K562 (cell line): ENCODE measurements at regions not wholly inside any gene's neighbourhood (a gene's known extent, or its start where the extent isn't known, plus 50 kb on each side); places are given as distances from the start of the nearest gene placed in this dataset.

Source experiments
- POLR2A ChIP-seq: fragments of 450-650 bp; conservative IDR thresholded peaks from 2 replicates; pipeline ENCODE4 v1.6.1; 2016
- POU5F1 ChIP-seq: fragments of 150-350 bp; IDR thresholded peaks from 2 replicates; pipeline ENCODE4 v1.6.1; 2014; ENCODE audit warnings: borderline replicate concordance, low read length, low read depth, mild to moderate bottlenecking; ENCODE audit not compliant: partially characterized antibody
- SMARCA4 ChIP-seq: fragments of 450-650 bp; IDR thresholded peaks from 2 replicates; pipeline ENCODE4 v1.6.1; 2016
- ZNF124 ChIP-seq: sonication (generic); formaldehyde crosslinking; IDR thresholded peaks from 2 replicates; pipeline ENCODE4 v1.8.1; 2022; ENCODE audit warnings: missing genetic modification reagents
- ZNF589 ChIP-seq: fragments of 200-800 bp; sonication (Bioruptor generic); IDR thresholded peaks from 2 replicates; pipeline ENCODE4 v1.6.1; 2016; ENCODE audit warnings: low read depth, missing genetic modification characterization, missing compliant biosample characterization
- TF ChIP-seq, protein P1 (sequence below), 2 experiments: fragments of 450-650 bp in 1 of 2; IDR thresholded peaks; 2 replicates each; pipeline ENCODE4 v1.6.1; 2011 to 2017; ENCODE audit warnings: low read depth in 2 of 2, antibody characterized with exemption in 1 of 2, borderline replicate concordance in 1 of 2, low read length in 1 of 2, mild to moderate bottlenecking in 1 of 2, mixed read lengths in 1 of 2; ENCODE audit not compliant: control insufficient read depth in 1 of 2
- TF ChIP-seq, protein P2 (sequence below), 3 experiments: IDR thresholded peaks in 2 of 3; conservative IDR thresholded peaks in 1 of 3; 2 replicates each; pipeline ENCODE4 v1.5.1; 2011 to 2012; ENCODE audit warnings: low read length in 3 of 3, mild to moderate bottlenecking in 3 of 3, control low read depth in 2 of 3, improper control_type of control experiment in 1 of 3, inconsistent platforms in 1 of 3, low read depth in 1 of 3, mixed read lengths in 1 of 3, moderate library complexity in 1 of 3; ENCODE audit not compliant: insufficient read depth in 2 of 3
- TF ChIP-seq, protein P3 (sequence below): fragments of 250-450 bp; sonication (Bioruptor Pico); IDR thresholded peaks from 2 replicates; pipeline ENCODE4 v1.5.1; 2021; ENCODE audit warnings: mild to moderate bottlenecking

DNA sequence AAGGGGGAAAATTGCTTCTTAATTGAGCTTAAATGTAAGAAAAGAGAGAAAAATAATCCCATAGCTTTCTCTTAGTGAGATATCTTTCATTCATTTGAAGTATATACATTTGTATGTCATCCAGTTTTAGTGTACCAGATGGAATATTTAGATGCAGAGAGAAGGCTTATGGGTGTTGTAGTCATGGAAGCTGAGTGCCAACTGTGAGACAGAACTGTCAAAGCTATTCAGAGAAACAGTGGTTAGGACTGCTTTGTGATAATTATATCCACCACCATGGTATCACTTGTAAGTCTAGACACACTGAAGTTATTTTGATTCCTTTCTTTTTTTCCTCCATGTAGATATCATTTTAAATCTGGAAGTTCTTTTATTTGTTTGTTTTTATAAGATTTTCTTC, 524.3 kb upstream of the EPHA7 start:
- TF ChIP-seq SMARCA4 (no peak), ZNF589 (CRISPR knock-in tag) (no peak), POLR2A (no peak), ZNF124 (CRISPR knock-in tag) (no peak), POU5F1 (no peak)
- TF ChIP-seq, protein P1, sequence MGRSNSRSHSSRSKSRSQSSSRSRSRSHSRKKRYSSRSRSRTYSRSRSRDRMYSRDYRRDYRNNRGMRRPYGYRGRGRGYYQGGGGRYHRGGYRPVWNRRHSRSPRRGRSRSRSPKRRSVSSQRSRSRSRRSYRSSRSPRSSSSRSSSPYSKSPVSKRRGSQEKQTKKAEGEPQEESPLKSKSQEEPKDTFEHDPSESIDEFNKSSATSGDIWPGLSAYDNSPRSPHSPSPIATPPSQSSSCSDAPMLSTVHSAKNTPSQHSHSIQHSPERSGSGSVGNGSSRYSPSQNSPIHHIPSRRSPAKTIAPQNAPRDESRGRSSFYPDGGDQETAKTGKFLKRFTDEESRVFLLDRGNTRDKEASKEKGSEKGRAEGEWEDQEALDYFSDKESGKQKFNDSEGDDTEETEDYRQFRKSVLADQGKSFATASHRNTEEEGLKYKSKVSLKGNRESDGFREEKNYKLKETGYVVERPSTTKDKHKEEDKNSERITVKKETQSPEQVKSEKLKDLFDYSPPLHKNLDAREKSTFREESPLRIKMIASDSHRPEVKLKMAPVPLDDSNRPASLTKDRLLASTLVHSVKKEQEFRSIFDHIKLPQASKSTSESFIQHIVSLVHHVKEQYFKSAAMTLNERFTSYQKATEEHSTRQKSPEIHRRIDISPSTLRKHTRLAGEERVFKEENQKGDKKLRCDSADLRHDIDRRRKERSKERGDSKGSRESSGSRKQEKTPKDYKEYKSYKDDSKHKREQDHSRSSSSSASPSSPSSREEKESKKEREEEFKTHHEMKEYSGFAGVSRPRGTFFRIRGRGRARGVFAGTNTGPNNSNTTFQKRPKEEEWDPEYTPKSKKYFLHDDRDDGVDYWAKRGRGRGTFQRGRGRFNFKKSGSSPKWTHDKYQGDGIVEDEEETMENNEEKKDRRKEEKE (IDR thresholded peaks at IDR 0.05; ENCODE audit: borderline replicate concordance in 1 of 2, control insufficient read depth in 1 of 2, low read depth in 2 of 2, low read length in 1 of 2) = no peak
- TF ChIP-seq, protein P2, sequence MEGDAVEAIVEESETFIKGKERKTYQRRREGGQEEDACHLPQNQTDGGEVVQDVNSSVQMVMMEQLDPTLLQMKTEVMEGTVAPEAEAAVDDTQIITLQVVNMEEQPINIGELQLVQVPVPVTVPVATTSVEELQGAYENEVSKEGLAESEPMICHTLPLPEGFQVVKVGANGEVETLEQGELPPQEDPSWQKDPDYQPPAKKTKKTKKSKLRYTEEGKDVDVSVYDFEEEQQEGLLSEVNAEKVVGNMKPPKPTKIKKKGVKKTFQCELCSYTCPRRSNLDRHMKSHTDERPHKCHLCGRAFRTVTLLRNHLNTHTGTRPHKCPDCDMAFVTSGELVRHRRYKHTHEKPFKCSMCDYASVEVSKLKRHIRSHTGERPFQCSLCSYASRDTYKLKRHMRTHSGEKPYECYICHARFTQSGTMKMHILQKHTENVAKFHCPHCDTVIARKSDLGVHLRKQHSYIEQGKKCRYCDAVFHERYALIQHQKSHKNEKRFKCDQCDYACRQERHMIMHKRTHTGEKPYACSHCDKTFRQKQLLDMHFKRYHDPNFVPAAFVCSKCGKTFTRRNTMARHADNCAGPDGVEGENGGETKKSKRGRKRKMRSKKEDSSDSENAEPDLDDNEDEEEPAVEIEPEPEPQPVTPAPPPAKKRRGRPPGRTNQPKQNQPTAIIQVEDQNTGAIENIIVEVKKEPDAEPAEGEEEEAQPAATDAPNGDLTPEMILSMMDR (IDR thresholded peaks at IDR 0.05 in 2 of 3, conservative IDR thresholded peaks at IDR 0.05 in 1 of 3; ENCODE audit: insufficient read depth in 2 of 3, low read depth in 1 of 3, low read length in 3 of 3) = no peak
- TF ChIP-seq, protein P3, sequence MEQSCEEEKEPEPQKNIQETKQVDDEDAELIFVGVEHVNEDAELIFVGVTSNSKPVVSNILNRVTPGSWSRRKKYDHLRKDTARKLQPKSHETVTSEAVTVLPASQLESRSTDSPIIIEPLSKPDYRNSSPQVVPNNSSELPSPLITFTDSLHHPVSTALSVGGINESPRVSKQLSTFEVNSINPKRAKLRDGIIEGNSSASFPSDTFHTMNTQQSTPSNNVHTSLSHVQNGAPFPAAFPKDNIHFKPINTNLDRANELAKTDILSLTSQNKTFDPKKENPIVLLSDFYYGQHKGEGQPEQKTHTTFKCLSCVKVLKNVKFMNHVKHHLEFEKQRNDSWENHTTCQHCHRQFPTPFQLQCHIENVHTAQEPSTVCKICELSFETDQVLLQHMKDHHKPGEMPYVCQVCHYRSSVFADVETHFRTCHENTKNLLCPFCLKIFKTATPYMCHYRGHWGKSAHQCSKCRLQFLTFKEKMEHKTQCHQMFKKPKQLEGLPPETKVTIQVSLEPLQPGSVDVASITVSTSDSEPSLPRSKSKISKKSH (CRISPR knock-in tag) = no peak
